LNCAP (cell line): ENCODE measurements at regions not wholly inside any gene's neighbourhood (a gene's known extent, or its start where the extent isn't known, plus 50 kb on each side); places are given as distances from the start of the nearest gene placed in this dataset.

Source experiments
- CTCF ChIP-seq: fragments of 450-650 bp; IDR thresholded peaks from 2 replicates; pipeline ENCODE4 v1.5.1; 2017; ENCODE audit warnings: mild to moderate bottlenecking

GRCh38 chr10:64786989-64787388 lies 1265.8 kb downstream of the REEP3 start:
- no peak for TF ChIP-seq CTCF

GRCh38 chr10:64795847-64796246 lies 1274.6 kb downstream of the REEP3 start:
- TF ChIP-seq CTCF: no peak

GRCh38 chr10:64798297-64798696 lies 1277.1 kb downstream of the REEP3 start:
- no peak for TF ChIP-seq CTCF

GRCh38 chr10:64813391-64813790 lies 1292.2 kb downstream of the REEP3 start:
- TF ChIP-seq CTCF: no peak

GRCh38 chr10:64814201-64814600 lies 1293.0 kb downstream of the REEP3 start:
- TF ChIP-seq CTCF: no peak

GRCh38 chr10:64829888-64830412 lies 1308.7 kb downstream of the REEP3 start:
- TF ChIP-seq CTCF: no peak

GRCh38 chr10:64830869-64831268 lies 1309.7 kb downstream of the REEP3 start:
- TF ChIP-seq CTCF: no peak

- no peak for TF ChIP-seq CTCF
Measured at GRCh38 chr10:64840341-64840740, 1319.1 kb downstream of the REEP3 start.
